ENCODE measurements at regions not wholly inside any gene's neighbourhood (a gene's known extent, or its start where the extent isn't known, plus 50 kb on each side); places are given as distances from the start of the nearest gene placed in this dataset.

- TF ChIP-seq POLR2A (IDR thresholded peaks at IDR 0.05) (no peak), EP300 (IDR thresholded peaks at IDR 0.05) (no peak), CTCF (IDR thresholded peaks at IDR 0.05) (no peak)
Observed at GRCh38 chr16:73157861-73158260, 109.9 kb upstream of the ZFHX3 start.

Measured in upper lobe of left lung (tissue), 4 donors.